ENCODE measurements at regions not wholly inside any gene's neighbourhood (a gene's known extent, or its start where the extent isn't known, plus 50 kb on each side); places are given as distances from the start of the nearest gene placed in this dataset.

DNA sequence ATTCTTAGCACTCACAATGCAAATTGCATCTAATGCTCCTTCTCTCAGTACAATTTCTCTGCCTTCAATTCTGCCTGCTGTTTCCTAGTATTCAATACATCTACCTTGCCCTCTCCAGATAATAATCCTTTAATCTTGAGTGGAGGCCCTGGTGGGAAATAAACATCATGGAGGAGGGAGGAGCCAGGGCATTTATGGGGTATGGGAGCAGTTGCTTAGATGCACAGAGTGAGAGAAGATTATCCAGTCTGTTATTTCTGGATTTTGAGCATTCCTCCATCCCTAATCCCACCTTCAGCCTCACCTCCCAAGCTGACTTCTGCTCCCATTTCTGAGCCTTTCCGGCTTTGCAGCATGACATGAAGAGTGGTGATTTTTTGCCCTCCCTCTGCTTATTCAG is 127.9 kb upstream of the PPP3CA start:
- TF ChIP-seq POLR2A (IDR thresholded peaks at IDR 0.05; ENCODE audit: low read depth, low read length) (no peak), POLR2AphosphoS5 (IDR thresholded peaks at IDR 0.05; ENCODE audit: low read depth, low read length) (no peak)

Measured in GM12892 (cell line).